Dermis microvascular lymphatic vessel endothelial cell (primary cell): ENCODE measurements at regions not wholly inside any gene's neighbourhood (a gene's known extent, or its start where the extent isn't known, plus 50 kb on each side); places are given as distances from the start of the nearest gene placed in this dataset.
"Not testable (repeated sequence)": the region's sequence is repeated elsewhere in the genome, so short reads cannot be mapped to it uniquely, and the experiment has no call there.

ENCODE experiments used
- DNase-seq, 2 donors: peaks; one replicate each; pipeline versions ENCODE4 v3.0.0 to v3.0.0-alpha.2; 2010; ENCODE audit warnings: low read depth in 2 of 2

- DNase-seq = no peak
Measured at GRCh38 chr13:30065181-30065580, 214.8 kb upstream of the UBL3 start.

- DNase-seq = no peak
Measured at GRCh38 chr13:30063892-30064291, 213.5 kb upstream of the UBL3 start.

GRCh38 chr13:30061217-30061616 is 210.8 kb upstream of the UBL3 start:
- DNase-seq = no peak

GRCh38 chr13:30058429-30058828 is 208.0 kb upstream of the UBL3 start:
- no peak for DNase-seq

- DNase-seq = not testable (repeated sequence)
Measured at GRCh38 chr13:30054546-30054945, 204.1 kb upstream of the UBL3 start.

GRCh38 chr13:30053939-30054338 is 203.5 kb upstream of the UBL3 start:
- DNase-seq = no peak

GRCh38 chr13:30052120-30052519 is 201.7 kb upstream of the UBL3 start:
- no peak for DNase-seq

DNA sequence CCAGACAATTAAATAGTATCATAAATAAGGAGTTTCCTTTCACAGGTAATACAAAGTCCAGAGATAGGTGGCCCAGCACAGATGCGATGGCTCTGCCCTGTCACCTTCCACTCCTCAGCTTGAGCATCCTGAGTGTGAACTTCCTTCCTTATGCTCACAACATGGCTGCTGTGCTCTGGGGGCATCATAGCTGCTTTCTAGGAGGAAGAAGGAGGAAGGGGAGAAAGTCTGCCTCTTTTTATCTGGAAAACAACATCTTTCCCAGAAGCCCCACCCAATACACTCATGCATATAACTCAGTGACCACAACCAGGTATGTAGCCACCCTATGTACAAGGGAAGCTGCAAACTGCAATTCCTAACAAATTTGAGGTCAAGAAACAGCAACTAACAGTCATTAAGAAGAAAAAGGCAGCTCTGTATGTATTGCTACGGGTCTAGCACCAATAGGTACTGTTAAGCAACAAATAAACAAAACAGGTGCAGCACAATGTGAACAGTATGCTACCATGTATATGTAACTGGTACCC is 201.2 kb upstream of the UBL3 start:
- no peak for DNase-seq

GRCh38 chr13:30049692-30050091 is 199.3 kb upstream of the UBL3 start:
- DNase-seq = no peak

DNA sequence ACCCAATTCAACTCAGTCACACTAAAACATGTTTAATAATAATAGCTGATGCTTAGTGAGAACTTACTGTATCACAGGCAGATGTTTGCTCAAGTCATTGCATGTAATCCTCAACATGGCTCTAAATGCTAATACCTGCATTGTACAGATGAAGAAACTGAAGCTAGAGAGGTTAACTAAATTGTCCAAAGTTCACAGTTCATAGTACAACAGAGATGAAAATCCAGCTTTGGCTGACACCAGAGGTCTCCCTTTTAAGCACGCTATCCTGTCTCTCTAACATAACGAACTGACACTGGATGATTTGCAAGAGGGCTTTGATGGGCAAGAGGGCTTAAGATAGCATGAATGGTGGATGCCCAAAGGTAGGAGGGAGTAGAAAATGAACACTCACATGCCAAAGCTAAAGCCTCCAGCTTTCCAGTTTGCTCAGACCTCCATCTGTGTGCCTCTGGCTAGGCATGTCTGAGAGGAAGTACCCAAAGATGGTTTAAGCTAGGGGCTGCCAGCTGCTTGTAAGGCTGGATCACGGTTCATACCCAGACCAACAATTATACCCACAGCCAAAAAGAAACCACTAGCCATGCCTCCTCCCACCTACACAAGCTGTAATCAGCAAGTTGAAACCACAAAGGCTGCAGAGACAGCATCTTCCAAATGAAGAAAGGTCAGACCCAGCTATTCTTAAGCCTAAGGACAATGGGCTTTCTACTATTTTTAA is 196.9 kb upstream of the UBL3 start:
- DNase-seq = no peak

DNA sequence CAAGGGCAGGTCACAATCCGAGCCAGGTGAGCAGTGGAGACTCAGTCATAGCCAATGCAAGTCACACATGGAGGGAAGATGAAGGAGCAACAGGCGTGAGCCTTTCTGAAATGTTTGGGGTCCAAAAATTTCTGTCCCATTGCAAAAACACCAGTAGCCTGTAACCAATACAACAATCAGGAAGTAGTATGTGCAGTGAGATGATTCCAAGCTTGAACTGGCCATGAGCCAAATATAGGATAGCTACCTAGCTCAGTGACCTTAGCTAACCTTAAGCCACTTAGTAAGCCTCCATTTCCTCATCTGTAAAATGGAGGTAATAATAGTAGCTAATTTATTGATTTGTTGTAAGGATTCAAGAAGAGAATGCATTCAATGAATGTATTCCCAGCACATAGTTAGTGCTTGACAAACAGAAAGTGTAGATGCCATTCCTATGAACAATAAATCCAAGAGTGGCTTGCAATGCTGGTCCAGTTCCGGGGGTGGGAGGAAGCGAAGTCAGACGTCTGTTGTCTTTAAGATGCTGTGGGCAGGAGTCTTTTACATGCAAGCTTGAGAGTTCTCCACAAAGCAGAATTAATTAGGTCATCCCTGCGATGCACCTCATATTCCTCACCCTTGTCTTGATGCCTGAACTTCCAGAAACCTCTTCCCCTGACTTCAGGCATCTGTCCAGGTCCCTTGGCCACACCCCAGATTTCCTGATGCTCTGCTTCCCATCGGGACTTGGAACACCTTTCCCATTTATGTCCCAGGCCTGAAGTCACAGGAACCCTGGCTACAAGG is 195.7 kb upstream of the UBL3 start:
- no peak for DNase-seq

- DNase-seq = no peak
Measured at GRCh38 chr13:30044932-30045331, 194.5 kb upstream of the UBL3 start.

GRCh38 chr13:30043631-30043925 is 193.2 kb upstream of the UBL3 start:
- no peak for DNase-seq

- no peak for DNase-seq
Measured at GRCh38 chr13:30042891-30043630, 192.6 kb upstream of the UBL3 start.

DNA sequence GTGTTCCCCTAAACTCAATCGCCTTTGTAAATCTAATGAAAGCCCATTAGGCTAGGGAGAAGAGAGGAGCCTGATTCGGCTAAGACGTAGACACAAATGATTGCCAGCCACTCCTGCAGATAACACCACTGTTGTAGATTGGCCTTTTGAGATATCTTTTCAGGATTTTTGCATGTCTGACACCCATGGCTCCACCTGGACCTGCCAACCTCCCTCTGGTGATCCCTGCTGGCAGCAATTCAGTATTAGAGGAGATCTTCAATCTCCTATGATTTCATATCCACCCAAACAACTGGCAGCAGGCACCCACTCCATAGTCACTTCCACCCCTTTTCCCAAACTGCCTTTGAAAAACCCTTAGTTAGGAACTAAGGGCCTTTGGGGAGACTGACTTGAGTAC is 191.9 kb upstream of the UBL3 start:
- DNase-seq = no peak

DNA sequence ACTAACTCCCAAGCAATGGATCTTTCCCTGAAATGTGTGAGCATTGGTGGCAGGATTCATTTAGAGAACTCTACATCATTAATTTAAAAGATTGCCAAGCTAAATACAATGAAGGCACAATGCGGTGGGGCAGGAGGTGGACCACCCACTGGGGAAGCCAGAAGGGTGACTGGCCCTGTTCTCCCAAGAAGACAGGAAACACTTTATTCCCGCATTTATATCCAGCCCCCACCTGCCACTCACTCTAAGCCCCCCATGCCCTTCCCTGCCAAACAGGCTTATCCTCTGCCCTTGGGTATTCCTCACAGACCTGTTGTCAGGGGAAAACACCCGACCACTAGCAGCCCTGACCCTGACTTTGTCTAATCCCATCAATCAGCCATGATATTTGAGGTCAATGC is 189.1 kb upstream of the UBL3 start:
- no peak for DNase-seq

DNA sequence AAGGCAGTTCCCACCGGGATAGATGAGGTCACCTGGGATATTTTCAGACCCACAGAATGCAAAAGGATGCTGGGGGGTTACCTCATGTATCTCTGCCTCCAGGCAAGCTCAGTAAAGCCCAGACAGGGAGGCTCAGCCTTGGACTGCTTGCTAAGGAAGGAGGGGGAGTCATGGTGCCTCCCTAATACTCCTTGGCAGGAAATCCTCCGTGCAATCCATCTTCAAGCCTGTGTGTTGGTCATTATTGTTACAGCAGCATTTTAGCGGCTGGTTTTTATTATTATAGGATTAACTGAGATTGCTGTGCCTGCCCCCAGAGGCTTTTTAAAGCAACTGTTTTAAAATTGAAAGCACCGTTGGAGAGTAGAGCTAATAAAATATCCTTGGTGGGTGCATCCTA is 188.5 kb upstream of the UBL3 start:
- DNase-seq = no peak

DNA sequence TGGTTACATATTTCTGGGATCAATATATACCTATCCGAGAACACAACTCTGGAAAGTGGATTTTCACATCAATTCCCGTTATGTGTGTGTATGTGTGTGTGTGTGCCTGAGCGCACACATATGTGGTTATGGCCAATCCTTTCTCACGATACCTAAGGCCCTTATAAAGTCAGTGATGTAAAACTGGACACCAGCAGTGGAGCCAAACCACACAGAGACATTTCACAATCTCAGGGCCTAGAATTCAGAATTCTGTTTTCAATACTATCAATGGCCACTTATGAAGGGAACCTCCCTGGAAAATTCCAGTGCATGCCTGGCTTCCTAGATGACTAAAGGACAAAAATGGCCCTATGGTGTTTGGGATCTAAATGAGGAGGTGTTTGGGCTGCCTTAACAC is 187.3 kb upstream of the UBL3 start:
- no peak for DNase-seq

DNA sequence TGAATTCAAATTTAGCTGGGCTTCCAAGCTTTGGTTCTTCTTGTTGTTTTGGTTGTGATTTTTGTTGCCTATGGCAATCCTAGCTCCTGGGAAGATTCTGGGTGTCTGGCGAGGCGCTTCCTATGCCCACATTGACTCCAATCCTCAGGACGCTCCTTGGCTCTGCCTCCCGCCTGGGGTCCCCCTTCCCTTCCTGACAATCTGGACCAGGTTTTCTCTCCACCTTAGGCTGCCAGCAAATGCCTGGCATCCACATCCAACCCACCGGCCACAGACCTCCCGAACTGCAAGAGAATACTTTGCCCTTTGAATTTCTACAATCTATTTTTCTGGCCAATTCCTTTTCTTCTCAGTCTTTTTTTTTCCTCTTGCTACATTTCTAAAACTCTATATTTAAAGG is 186.9 kb upstream of the UBL3 start:
- DNase-seq = no peak

DNA sequence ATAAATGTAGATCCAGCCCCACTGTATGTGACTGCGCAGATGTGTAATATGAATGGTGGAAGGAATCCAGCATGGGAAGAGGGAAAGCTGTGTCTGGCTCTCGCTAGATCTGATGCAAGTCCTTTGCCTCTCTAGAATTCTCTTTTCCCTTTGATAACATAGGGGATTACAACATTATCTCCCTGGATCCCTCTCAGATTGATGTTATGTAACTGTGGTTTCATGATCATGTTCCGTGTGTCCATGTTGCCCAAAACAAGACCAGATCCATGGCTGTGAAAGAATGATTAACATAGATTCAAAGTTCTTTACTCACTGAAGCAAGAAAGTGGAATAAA is 184.0 kb upstream of the UBL3 start:
- DNase-seq = no peak

- DNase-seq = no peak
Measured at GRCh38 chr13:30033681-30034457, 183.5 kb upstream of the UBL3 start.

- DNase-seq = no peak
Measured at GRCh38 chr13:30032263-30032662, 181.8 kb upstream of the UBL3 start.
